Keratinocyte (primary cell): ENCODE measurements at regions not wholly inside any gene's neighbourhood (a gene's known extent, or its start where the extent isn't known, plus 50 kb on each side); places are given as distances from the start of the nearest gene placed in this dataset.

ENCODE experiments used
- DNase-seq: peaks from one replicate; pipeline ENCODE4 v3.0.0-alpha.2; 2011; ENCODE audit warnings: low read depth, missing footprints, low spot score
- FAIRE-seq: peaks from 2 replicates; lab custom pipeline; 2011; peaks lifted over from hg19 to GRCh38; lab: Jason Lieb, UNC
- H2AFZ ChIP-seq: 2 replicates; pipeline ENCODE4 v1.6.0; 2012; ENCODE audit warnings: low read length, control low read depth, inconsistent platforms; ENCODE audit not compliant: control insufficient read depth
- H3K27ac ChIP-seq: 2 replicates; pipeline ENCODE4 v1.5.1; 2011; ENCODE audit warnings: low read length; ENCODE audit not compliant: control insufficient read depth, insufficient read depth
- H3K27me3 ChIP-seq: 3 replicates; pipeline ENCODE4 v1.6.0; 2011; ENCODE audit warnings: low read length; ENCODE audit not compliant: control insufficient read depth, insufficient read depth; ENCODE audit errors: extremely low read depth
- H3K36me3 ChIP-seq, 2 experiments: 2 replicates in 1 of 2; 3 replicates in 1 of 2; pipeline ENCODE4 v1.5.1; 2011; ENCODE audit warnings: low read length in 2 of 2, mild to moderate bottlenecking in 1 of 2; ENCODE audit not compliant: control insufficient read depth in 2 of 2, insufficient read depth in 2 of 2; ENCODE audit errors: extremely low read depth in 1 of 2
- H3K4me1 ChIP-seq: 3 replicates; pipeline ENCODE4 v1.5.1; 2011; ENCODE audit warnings: low read length; ENCODE audit not compliant: control insufficient read depth, insufficient read depth; ENCODE audit errors: extremely low read depth
- H3K4me2 ChIP-seq: 3 replicates; pipeline ENCODE4 v1.6.0; 2011; ENCODE audit warnings: low read depth, low read length; ENCODE audit not compliant: control insufficient read depth, insufficient read depth; ENCODE audit errors: extremely low read depth
- H3K4me3 ChIP-seq, 3 experiments: fragments of 200-600 bp in 1 of 3; sonication (generic) in 1 of 3; 2 replicates in 2 of 3; 3 replicates in 1 of 3; pipeline ENCODE4 v1.5.1; 2011 to 2016; ENCODE audit warnings: low read length in 3 of 3, mild to moderate bottlenecking in 3 of 3, control low read depth in 2 of 3, inconsistent platforms in 1 of 3, low read depth in 1 of 3, mixed read lengths in 1 of 3, mixed run types in 1 of 3, moderate library complexity in 1 of 3; ENCODE audit not compliant: control insufficient read depth in 2 of 3, insufficient read depth in 2 of 3; ENCODE audit errors: extremely low read depth in 1 of 3
- H3K79me2 ChIP-seq: 2 replicates; pipeline ENCODE4 v1.6.0; 2012; ENCODE audit warnings: low read length; ENCODE audit not compliant: control insufficient read depth, insufficient read depth
- H3K9ac ChIP-seq: 3 replicates; pipeline ENCODE4 v1.6.0; 2011; ENCODE audit warnings: low read length; ENCODE audit not compliant: control insufficient read depth, insufficient read depth; ENCODE audit errors: extremely low read depth
- H3K9me1 ChIP-seq: 3 replicates; pipeline ENCODE4 v1.6.0; 2011; ENCODE audit warnings: low read length; ENCODE audit not compliant: control insufficient read depth, insufficient read depth; ENCODE audit errors: extremely low read depth
- H3K9me3 ChIP-seq: 2 replicates; pipeline ENCODE4 v1.5.1; 2012; ENCODE audit warnings: low read depth, low read length; ENCODE audit not compliant: control insufficient read depth
- H4K20me1 ChIP-seq: 3 replicates; pipeline ENCODE4 v1.6.0; 2011; ENCODE audit warnings: low read length; ENCODE audit not compliant: control insufficient read depth, insufficient read depth; ENCODE audit errors: extremely low read depth
- CTCF ChIP-seq, 3 experiments: IDR thresholded peaks in 1 of 3; conservative IDR thresholded peaks in 1 of 3; optimal IDR thresholded peaks in 1 of 3; 2 replicates in 2 of 3; 3 replicates in 1 of 3; pipeline versions ENCODE3 to v1.5.1; 2011; ENCODE audit warnings: low read length in 3 of 3, mild to moderate bottlenecking in 3 of 3, moderate library complexity in 2 of 3, control low read depth in 1 of 3, inconsistent platforms in 1 of 3; ENCODE audit not compliant: insufficient read depth in 2 of 3; ENCODE audit errors: extremely low read depth in 1 of 3
- EZH2 ChIP-seq: IDR thresholded peaks from one replicate; pipeline ENCODE4 v1.6.1; 2012; ENCODE audit warnings: inconsistent platforms, mild to moderate bottlenecking, low read length, moderate library complexity
- dilution Hi-C: fragments of 300-500 bp; cut with MboI; formaldehyde crosslinking; loops from one replicate; pipeline ENCODE4 v1.7.0; 2020; ENCODE audit warnings: low sequenced_read_pairs; ENCODE audit not compliant: extremely low pct_ligation_motif_present

GRCh38 chr13:91112924-91113277 lies 234.6 kb upstream of the MIR17HG start:
- H3K27ac ChIP-seq = no peak overlapping the region
- DNase-seq (no peak), FAIRE-seq (no peak)
- H3K4me3 ChIP-seq = no peak overlapping the region
- H3K9me1 ChIP-seq = no peaks in the 10 kb centered on the region
- H3K36me3 ChIP-seq = no peaks in the 10 kb centered on the region
- TF ChIP-seq EZH2 (no peak), CTCF (optimal IDR thresholded peaks at IDR 0.05 in 1 of 3, IDR thresholded peaks at IDR 0.05 in 1 of 3, conservative IDR thresholded peaks at IDR 0.05 in 1 of 3; ENCODE audit: extremely low read depth in 1 of 3, insufficient read depth in 2 of 3, low read length in 3 of 3) (no peak)
- H3K9me3 ChIP-seq = no peaks in the 10 kb centered on the region
- no peak overlapping the region for H3K4me2 ChIP-seq
- H4K20me1 ChIP-seq = no peaks in the 10 kb centered on the region
- no peaks in the 10 kb centered on the region for H3K27me3 ChIP-seq
- no peak overlapping the region for H2AFZ ChIP-seq
- dilution Hi-C loops = no loop called here
- H3K79me2 ChIP-seq = no peaks in the 10 kb centered on the region
- no peak overlapping the region for H3K9ac ChIP-seq
- no peaks in the 10 kb centered on the region for H3K4me1 ChIP-seq

GRCh38 chr13:91115776-91116175 lies 231.7 kb upstream of the MIR17HG start:
- Histone ChIP-seq H3K4me2 (no peak overlapping the region), H3K9ac (no peak overlapping the region), H2AFZ (no peak overlapping the region), H3K36me3 (no peaks in the 10 kb centered on the region), H3K27me3 (no peaks in the 10 kb centered on the region), H3K79me2 (no peaks in the 10 kb centered on the region), H3K9me1 (no peaks in the 10 kb centered on the region), H3K4me3 (no peak overlapping the region), H3K27ac (no peak overlapping the region), H3K9me3 (no peaks in the 10 kb centered on the region), H4K20me1 (no peaks in the 10 kb centered on the region), H3K4me1 (no peaks in the 10 kb centered on the region)
- DNase-seq = no peak
- dilution Hi-C loops = no loop called here
- no peak for TF ChIP-seq CTCF (optimal IDR thresholded peaks at IDR 0.05 in 1 of 3, IDR thresholded peaks at IDR 0.05 in 1 of 3, conservative IDR thresholded peaks at IDR 0.05 in 1 of 3; ENCODE audit: extremely low read depth in 1 of 3, insufficient read depth in 2 of 3, low read length in 3 of 3)
- TF ChIP-seq EZH2 = no peak
- FAIRE-seq = no peak
